H9 (cell line): ENCODE measurements at regions not wholly inside any gene's neighbourhood (a gene's known extent, or its start where the extent isn't known, plus 50 kb on each side); places are given as distances from the start of the nearest gene placed in this dataset.

Source experiments
- DNase-seq: peaks from one replicate; pipeline ENCODE4 v3.0.0-alpha.2; 2017
- H2AFZ ChIP-seq: one replicate; pipeline ENCODE4 v1.6.1; 2013; ENCODE audit warnings: mild to moderate bottlenecking, low read length, control low read depth, moderate library complexity
- H2AK5ac ChIP-seq: 2 replicates; pipeline ENCODE4 v1.6.1; 2013; ENCODE audit warnings: low read length, control low read depth, mixed read lengths; ENCODE audit not compliant: insufficient read length
- H2BK120ac ChIP-seq: one replicate; pipeline ENCODE4 v1.6.1; 2013; ENCODE audit warnings: low read depth, mild to moderate bottlenecking, low read length, control low read depth, inconsistent platforms; ENCODE audit not compliant: poor library complexity, severe bottlenecking
- H2BK12ac ChIP-seq: 2 replicates; pipeline ENCODE4 v1.6.1; 2013; ENCODE audit warnings: low read length, control low read depth, mixed read lengths, low read depth; ENCODE audit not compliant: insufficient read length
- H2BK15ac ChIP-seq: 2 replicates; pipeline ENCODE4 v1.6.1; 2013; ENCODE audit warnings: low read depth, low read length, control low read depth
- H2BK20ac ChIP-seq: one replicate; pipeline ENCODE4 v1.6.1; 2013; ENCODE audit warnings: low read depth, mild to moderate bottlenecking, low read length, control low read depth, inconsistent platforms; ENCODE audit not compliant: poor library complexity, severe bottlenecking
- H2BK5ac ChIP-seq: 2 replicates; pipeline ENCODE4 v1.6.1; 2013; ENCODE audit warnings: low read length, control low read depth, mixed read lengths; ENCODE audit not compliant: insufficient read length
- H3K14ac ChIP-seq: 2 replicates; pipeline ENCODE4 v1.6.1; 2013; ENCODE audit warnings: low read length, control low read depth; ENCODE audit not compliant: insufficient read depth
- H3K18ac ChIP-seq: 2 replicates; pipeline ENCODE4 v1.6.1; 2013; ENCODE audit warnings: low read depth, mild to moderate bottlenecking, mixed read lengths, low read length, control low read depth; ENCODE audit not compliant: insufficient read length
- H3K23ac ChIP-seq: 2 replicates; pipeline ENCODE4 v1.6.1; 2013; ENCODE audit warnings: low read length, control low read depth, mixed read lengths, low read depth; ENCODE audit not compliant: insufficient read length
- H3K23me2 ChIP-seq: 2 replicates; pipeline ENCODE4 v1.6.1; 2013; ENCODE audit warnings: low read depth, mild to moderate bottlenecking, mixed read lengths, low read length, control low read depth; ENCODE audit not compliant: insufficient read length, poor library complexity, severe bottlenecking
- H3K27ac ChIP-seq: 2 replicates; pipeline ENCODE4 v1.5.1; 2013; ENCODE audit warnings: low read length, control low read depth, mixed read lengths, low read depth; ENCODE audit not compliant: insufficient read length
- H3K27me3 ChIP-seq: 2 replicates; pipeline ENCODE4 v1.6.1; 2013; ENCODE audit warnings: low read length, control low read depth, inconsistent platforms; ENCODE audit not compliant: insufficient read depth
- H3K4ac ChIP-seq: 2 replicates; pipeline ENCODE4 v1.6.1; 2013; ENCODE audit warnings: low read depth, mild to moderate bottlenecking, control low read depth, inconsistent platforms, low read length, moderate library complexity
- H3K4me1 ChIP-seq: 2 replicates; pipeline ENCODE4 v1.6.1; 2013; ENCODE audit warnings: low read length, control low read depth, inconsistent platforms; ENCODE audit not compliant: insufficient read depth
- H3K4me2 ChIP-seq: 2 replicates; pipeline ENCODE4 v1.6.1; 2013; ENCODE audit warnings: low read length, control low read depth, mixed read lengths; ENCODE audit not compliant: insufficient read length, insufficient read depth
- H3K56ac ChIP-seq: 2 replicates; pipeline ENCODE4 v1.6.1; 2013; ENCODE audit warnings: low read depth, mild to moderate bottlenecking, mixed read lengths, low read length, control low read depth; ENCODE audit not compliant: insufficient read length
- H3K79me1 ChIP-seq: 2 replicates; pipeline ENCODE4 v1.6.1; 2013; ENCODE audit warnings: low read depth, mild to moderate bottlenecking, moderate library complexity, low read length, control low read depth, inconsistent platforms; ENCODE audit not compliant: insufficient read depth, poor library complexity, severe bottlenecking
- H3K79me2 ChIP-seq: 2 replicates; pipeline ENCODE4 v1.6.1; 2013; ENCODE audit warnings: low read length, control low read depth, inconsistent platforms; ENCODE audit not compliant: insufficient read depth
- H3K9ac ChIP-seq: 2 replicates; pipeline ENCODE4 v1.6.1; 2013; ENCODE audit warnings: low read length, control low read depth, mixed read lengths; ENCODE audit not compliant: insufficient read length; ENCODE audit errors: extremely low read depth
- H3K9me3 ChIP-seq: one replicate; pipeline ENCODE4 v1.6.1; 2013; ENCODE audit warnings: low read depth, low read length, inconsistent platforms; ENCODE audit not compliant: control insufficient read depth
- H3T11ph ChIP-seq: one replicate; pipeline ENCODE4 v1.6.1; 2013; ENCODE audit warnings: mild to moderate bottlenecking, low read length, control low read depth, inconsistent platforms
- H4K20me1 ChIP-seq: one replicate; pipeline ENCODE4 v1.6.1; 2013; ENCODE audit not compliant: control insufficient read depth, insufficient read length, insufficient read depth
- H4K5ac ChIP-seq: 2 replicates; pipeline ENCODE4 v1.6.1; 2013; ENCODE audit warnings: low read depth, mild to moderate bottlenecking, mixed read lengths, low read length, control low read depth; ENCODE audit not compliant: insufficient read length
- H4K8ac ChIP-seq: replicated peaks from 2 replicates; pipeline ENCODE4 v1.6.1; 2013; ENCODE audit warnings: low read length, control low read depth, mixed read lengths, low read depth; ENCODE audit not compliant: insufficient read length
- H4K91ac ChIP-seq: 2 replicates; pipeline ENCODE4 v1.6.1; 2013; ENCODE audit warnings: low read depth, mild to moderate bottlenecking, moderate library complexity, mixed read lengths, low read length, control low read depth; ENCODE audit not compliant: insufficient read length
- H3K27ac Mint-ChIP-seq, 3 experiments: 2 replicates in 2 of 3; 3 replicates in 1 of 3; pipeline ENCODE4 v1.8.0; 2020 to 2021; ENCODE audit warnings: mixed read lengths in 3 of 3, mild to moderate bottlenecking in 1 of 3, moderate library complexity in 1 of 3
- H3K27me3 Mint-ChIP-seq: 2 replicates; pipeline ENCODE4 v1.8.0; 2021; ENCODE audit warnings: low read depth, mild to moderate bottlenecking, moderate library complexity, mixed read lengths
- H3K36me3 Mint-ChIP-seq, 3 experiments: 2 replicates in 2 of 3; 3 replicates in 1 of 3; pipeline ENCODE4 v1.8.0; 2020 to 2021; ENCODE audit warnings: low read depth in 3 of 3, mixed read lengths in 3 of 3; ENCODE audit not compliant: insufficient read depth in 1 of 3
- H3K4me1 Mint-ChIP-seq, 2 experiments: 2 replicates each; pipeline ENCODE4 v1.8.0; 2020; ENCODE audit warnings: mixed read lengths in 2 of 2
- H3K4me3 Mint-ChIP-seq, 2 experiments: 2 replicates in 1 of 2; 3 replicates in 1 of 2; pipeline ENCODE4 v1.8.0; 2020 to 2021; ENCODE audit warnings: mild to moderate bottlenecking in 2 of 2, mixed read lengths in 2 of 2, moderate library complexity in 1 of 2
- H3K9me3 Mint-ChIP-seq, 2 experiments: 2 replicates in 1 of 2; 3 replicates in 1 of 2; pipeline ENCODE4 v1.8.0; 2020; ENCODE audit warnings: mild to moderate bottlenecking in 2 of 2, mixed read lengths in 2 of 2, moderate library complexity in 1 of 2
- WGBS: extraction: QIAGEN DNeasy Blood & Tissue Kit; methylation state at CpG from one replicate; pipeline ENCODE4 v1.1.7; 2013; ENCODE audit warnings: missing lambda C conversion rate, low lambda C conversion rate, mixed read lengths; ENCODE audit not compliant: insufficient read length; ENCODE audit errors: extremely low coverage; 5-methylcytosine and 5-hydroxymethylcytosine counted together
- TF ChIP-seq, protein P1 (sequence below): fragments of 200-600 bp; sonication (generic); conservative IDR thresholded peaks from 3 replicates; pipeline ENCODE4 v1.8.0; 2021; ENCODE audit warnings: antibody characterized with exemption, mild to moderate bottlenecking

- no peak overlapping the region for H3K23ac ChIP-seq
- H3K9ac ChIP-seq, result no peak overlapping the region
- no peak overlapping the region for H2BK12ac ChIP-seq
- Mint-ChIP-seq H3K27ac (no peak overlapping the region), H3K4me3 (no peak overlapping the region), H3K36me3 (peaks cover 0 to 1% (median 0%) of the 10 kb centered on the region in 3 experiments; a peak in 2 of 7 replicates), H3K27me3 (no peaks in the 10 kb centered on the region; the same call in 1 of the 2 replicates), H3K9me3 (no peaks in the 10 kb centered on the region), H3K4me1 (peaks cover 11 to 17% of the 10 kb centered on the region in 2 experiments; a peak in 3 of 4 replicates)
- H3T11ph ChIP-seq, result no peak overlapping the region
- H2BK15ac ChIP-seq, result no peak overlapping the region
- no peak overlapping the region for H2BK20ac ChIP-seq
- no peak overlapping the region for H2AFZ ChIP-seq
- H4K20me1 ChIP-seq, result no peaks in the 10 kb centered on the region
- H3K27ac ChIP-seq, result no peak overlapping the region
- no peak overlapping the region for H3K4me2 ChIP-seq
- no peak overlapping the region for H3K56ac ChIP-seq
- no peak overlapping the region for H4K5ac ChIP-seq
- no peak overlapping the region for H4K91ac ChIP-seq
- H3K9me3 ChIP-seq, result no peaks in the 10 kb centered on the region
- no peaks in the 10 kb centered on the region for H3K27me3 ChIP-seq
- no peak for DNase-seq
- H4K8ac ChIP-seq, result no peak overlapping the region
- H2BK120ac ChIP-seq, result no peak overlapping the region
- no peak overlapping the region for H3K14ac ChIP-seq
- no peak overlapping the region for H2BK5ac ChIP-seq
- H3K79me1 ChIP-seq, result no peaks in the 10 kb centered on the region
- H3K79me2 ChIP-seq, result no peaks in the 10 kb centered on the region
- H3K4ac ChIP-seq, result no peak overlapping the region
- H3K23me2 ChIP-seq, result no peaks in the 10 kb centered on the region
- TF ChIP-seq, protein P1, sequence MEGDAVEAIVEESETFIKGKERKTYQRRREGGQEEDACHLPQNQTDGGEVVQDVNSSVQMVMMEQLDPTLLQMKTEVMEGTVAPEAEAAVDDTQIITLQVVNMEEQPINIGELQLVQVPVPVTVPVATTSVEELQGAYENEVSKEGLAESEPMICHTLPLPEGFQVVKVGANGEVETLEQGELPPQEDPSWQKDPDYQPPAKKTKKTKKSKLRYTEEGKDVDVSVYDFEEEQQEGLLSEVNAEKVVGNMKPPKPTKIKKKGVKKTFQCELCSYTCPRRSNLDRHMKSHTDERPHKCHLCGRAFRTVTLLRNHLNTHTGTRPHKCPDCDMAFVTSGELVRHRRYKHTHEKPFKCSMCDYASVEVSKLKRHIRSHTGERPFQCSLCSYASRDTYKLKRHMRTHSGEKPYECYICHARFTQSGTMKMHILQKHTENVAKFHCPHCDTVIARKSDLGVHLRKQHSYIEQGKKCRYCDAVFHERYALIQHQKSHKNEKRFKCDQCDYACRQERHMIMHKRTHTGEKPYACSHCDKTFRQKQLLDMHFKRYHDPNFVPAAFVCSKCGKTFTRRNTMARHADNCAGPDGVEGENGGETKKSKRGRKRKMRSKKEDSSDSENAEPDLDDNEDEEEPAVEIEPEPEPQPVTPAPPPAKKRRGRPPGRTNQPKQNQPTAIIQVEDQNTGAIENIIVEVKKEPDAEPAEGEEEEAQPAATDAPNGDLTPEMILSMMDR, result peak; percentile 85
- H3K4me1 ChIP-seq, result no peaks in the 10 kb centered on the region
- no peak overlapping the region for H2AK5ac ChIP-seq
- no peak overlapping the region for H3K18ac ChIP-seq
- WGBS, result no CpG with 5 or more reads among the region's 2 CpGs
Observed at GRCh38 chr2:3959372-3959771, 256.0 kb downstream of the DCDC2C start.
